Hepatic stellate cell (primary cell): ENCODE measurements at regions not wholly inside any gene's neighbourhood (a gene's known extent, or its start where the extent isn't known, plus 50 kb on each side); places are given as distances from the start of the nearest gene placed in this dataset.

Source experiments
- DNase-seq: peaks from one replicate; pipeline ENCODE4 v3.0.0; 2011; ENCODE audit warnings: low spot score

DNA sequence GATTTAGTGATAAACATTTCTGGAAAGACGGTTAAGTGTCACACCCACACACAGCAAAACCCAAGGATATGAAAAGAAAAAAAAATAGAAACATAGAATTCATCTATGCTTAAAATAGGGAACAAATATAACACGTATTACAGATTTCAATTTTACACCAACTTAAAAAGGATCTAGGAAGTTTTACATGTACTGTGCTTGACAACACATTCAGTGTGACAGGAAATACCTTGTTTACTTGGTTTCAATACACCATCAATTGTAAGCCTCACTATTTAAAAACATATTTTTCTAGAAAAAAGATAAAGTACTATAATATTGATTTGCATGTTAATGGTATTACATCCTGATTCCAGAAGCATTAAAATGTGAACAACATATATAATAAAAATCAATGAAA lies 77.0 kb upstream of the SPRY1 start:
- no peak for DNase-seq

GRCh38 chr4:123323998-123324397 lies 72.6 kb upstream of the SPRY1 start:
- DNase-seq, result no peak

- DNase-seq, result no peak
Observed at GRCh38 chr4:123325241-123325681, 71.3 kb upstream of the SPRY1 start.

GRCh38 chr4:123327346-123327745 lies 69.2 kb upstream of the SPRY1 start:
- DNase-seq, result no peak

DNA sequence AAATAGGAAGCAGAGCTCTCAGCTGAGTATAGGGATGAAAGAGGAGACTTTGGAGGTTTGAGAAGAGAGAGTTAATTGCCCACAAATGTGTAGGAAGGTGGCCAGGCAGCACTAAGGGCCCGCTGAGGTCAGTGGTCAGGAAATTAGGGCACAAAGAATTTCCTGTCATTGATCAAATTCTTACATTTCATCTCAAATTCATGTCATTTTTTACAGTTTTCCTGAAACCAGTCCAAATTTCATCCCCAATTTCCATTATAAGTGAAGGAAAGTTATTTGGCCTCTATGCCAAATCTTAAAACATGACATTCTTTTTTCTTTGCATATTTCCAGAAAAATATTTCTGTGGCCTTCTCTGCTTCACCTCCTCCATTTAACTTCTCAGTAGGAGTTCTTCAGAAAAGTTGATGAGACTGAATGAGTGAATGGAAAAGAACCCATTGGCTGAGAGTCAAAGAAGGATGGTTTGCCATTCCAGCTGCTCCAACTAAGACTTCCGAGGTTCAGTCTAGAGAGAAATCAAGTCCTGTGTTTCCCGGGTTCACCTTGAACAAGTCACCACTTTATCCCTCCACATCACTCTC lies 68.7 kb upstream of the SPRY1 start:
- no peak for DNase-seq

DNA sequence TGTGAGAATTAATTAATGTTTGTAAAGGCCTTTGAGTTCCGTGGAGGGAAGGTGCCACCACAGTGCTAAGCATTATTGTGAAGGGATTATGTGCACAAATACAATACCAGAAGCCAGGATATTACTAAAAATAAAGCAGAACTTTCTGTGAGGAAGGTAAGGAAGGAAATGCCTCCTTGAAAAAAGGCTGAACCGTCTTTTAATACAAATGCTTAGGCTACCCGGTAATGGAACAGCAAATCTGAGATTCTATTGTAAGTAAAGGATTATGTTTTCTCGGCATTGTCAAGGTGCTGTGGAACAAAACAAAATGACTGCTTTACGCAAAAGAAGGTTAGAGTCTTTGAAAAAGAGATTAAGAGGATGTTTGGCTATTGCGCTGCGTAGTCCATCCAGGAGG lies 57.9 kb upstream of the SPRY1 start:
- DNase-seq, result no peak

- DNase-seq, result no peak
Observed at GRCh38 chr4:123339507-123340380, 56.9 kb upstream of the SPRY1 start.

DNA sequence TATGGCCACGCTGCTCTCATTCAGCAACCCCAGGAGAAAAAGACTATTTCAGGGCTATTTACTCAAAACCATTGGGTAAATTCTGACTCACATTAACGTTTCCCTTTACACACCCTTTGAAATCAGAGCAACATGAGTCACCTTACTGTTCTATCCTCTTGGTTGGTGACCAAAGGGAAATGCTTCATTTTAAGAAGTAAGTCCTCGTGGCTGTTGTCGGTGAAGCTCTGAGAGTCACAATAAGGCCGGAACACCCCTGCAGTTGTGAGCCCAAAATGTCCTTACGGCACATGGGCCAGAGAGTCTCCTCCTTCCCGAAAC lies 56.3 kb upstream of the SPRY1 start:
- peak; percentile 58 for DNase-seq

- no peak for DNase-seq
Observed at GRCh38 chr4:123342498-123342897, 54.1 kb upstream of the SPRY1 start.

GRCh38 chr4:123343400-123344041 lies 53.1 kb upstream of the SPRY1 start:
- DNase-seq, result no peak

DNA sequence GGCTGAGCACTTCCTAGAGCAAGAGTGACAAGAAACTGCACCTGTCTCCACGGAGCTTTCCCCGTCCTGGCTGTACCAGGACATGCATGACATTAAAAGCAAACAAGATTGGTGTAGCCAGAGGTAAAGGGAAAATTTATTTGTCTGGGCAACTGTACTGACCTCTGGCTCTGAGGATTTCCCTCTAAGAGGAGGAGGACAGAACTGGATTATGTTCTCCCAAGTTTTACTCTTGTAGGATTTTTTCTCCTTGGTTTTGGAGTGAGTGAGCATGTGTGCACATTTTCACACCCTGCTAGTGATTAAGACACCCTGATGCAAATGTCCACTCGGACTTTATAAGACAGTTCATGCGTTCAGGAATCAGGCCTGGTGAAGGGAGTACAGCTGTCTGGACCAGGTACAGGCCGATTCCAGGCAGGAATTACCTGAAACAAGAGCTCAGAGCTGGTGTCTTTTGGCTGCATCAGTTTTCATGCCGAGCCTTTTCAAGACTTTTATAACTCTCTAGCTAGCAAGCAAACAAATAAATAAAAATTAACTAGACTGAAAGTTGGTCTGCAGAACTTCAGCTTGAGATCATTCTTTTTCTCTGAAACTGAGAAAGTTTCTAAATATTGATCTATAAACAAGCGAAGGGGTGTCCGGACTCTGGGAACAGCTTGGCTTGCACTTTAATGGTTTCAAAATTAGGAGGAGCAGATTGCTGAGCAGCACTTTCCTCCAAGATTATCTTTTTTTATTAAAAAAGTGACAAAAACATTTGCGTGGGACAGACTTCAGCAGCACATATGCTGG lies 51.3 kb upstream of the SPRY1 start:
- no peak for DNase-seq

DNA sequence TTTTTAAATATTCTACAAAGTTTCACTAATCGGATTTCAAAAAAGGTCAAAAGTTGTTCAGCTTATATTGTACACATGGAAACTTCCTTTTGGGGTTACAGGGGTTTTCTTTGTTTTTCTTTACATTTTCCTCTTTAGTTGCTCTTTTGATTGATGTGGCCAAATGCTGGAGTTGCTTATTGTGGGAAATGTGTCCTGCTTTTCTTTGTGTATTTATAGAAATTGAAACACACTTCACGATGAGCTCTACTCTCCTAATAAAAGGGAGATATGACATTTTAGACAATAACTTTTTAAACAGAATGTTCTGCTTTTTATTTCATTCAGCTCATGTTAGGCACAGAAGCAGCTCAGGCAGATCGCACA lies 50.7 kb upstream of the SPRY1 start:
- DNase-seq, result no peak

- no peak for DNase-seq
Observed at GRCh38 chr4:123346330-123346940, 50.2 kb upstream of the SPRY1 start.
